ENCODE measurements at regions not wholly inside any gene's neighbourhood (a gene's known extent, or its start where the extent isn't known, plus 50 kb on each side); places are given as distances from the start of the nearest gene placed in this dataset.

- DNase-seq, result no peak
Observed at GRCh38 chr6:2462831-2463230, 217.4 kb upstream of the GMDS start.

- DNase-seq, result no peak
Observed at GRCh38 chr6:2460216-2460745, 214.9 kb upstream of the GMDS start.

- no peak for DNase-seq
Observed at GRCh38 chr6:2454180-2454579, 208.8 kb upstream of the GMDS start.

DNA sequence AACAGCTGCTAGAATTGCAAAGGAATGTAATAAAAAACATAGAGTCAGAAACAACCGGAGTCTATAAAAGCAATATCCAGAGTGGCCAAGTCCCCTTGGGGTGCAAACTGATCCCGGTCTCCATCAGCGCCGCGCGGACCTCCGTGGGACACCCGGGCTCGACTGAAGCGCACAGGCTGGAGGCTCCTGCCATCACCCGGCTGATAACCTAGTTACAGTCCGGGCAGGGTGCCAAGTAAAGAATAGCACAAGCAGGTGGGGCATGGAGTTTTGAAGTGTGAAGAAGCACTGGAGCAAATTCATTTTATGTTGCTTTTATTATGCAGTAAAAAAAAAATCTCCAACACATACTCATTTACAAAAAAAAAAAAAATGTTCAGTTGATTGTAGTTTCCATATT is 205.1 kb upstream of the GMDS start:
- DNase-seq, result peak; percentile 88

DNA sequence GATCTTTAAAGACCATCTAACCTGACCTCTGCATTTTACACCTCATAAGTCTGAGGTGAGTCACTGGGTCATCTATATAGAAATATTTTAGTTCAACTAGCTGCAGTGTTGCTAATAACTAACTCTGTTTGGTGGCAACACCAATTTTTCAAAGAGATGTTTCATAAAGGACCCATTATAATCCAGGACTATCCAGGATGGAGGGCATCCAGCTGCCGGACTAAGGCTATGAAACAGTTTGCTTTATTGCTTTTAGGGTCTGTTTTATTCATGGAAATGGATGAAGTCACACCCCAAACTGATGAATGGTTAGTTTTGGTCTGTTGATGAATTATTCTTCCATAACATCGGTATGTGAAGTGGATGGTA is 204.2 kb upstream of the GMDS start:
- DNase-seq, result no peak

- DNase-seq, result peak; percentile 82
Observed at GRCh38 chr6:2448826-2449571, 203.6 kb upstream of the GMDS start.

- DNase-seq, result no peak
Observed at GRCh38 chr6:2447931-2448330, 202.5 kb upstream of the GMDS start.

DNA sequence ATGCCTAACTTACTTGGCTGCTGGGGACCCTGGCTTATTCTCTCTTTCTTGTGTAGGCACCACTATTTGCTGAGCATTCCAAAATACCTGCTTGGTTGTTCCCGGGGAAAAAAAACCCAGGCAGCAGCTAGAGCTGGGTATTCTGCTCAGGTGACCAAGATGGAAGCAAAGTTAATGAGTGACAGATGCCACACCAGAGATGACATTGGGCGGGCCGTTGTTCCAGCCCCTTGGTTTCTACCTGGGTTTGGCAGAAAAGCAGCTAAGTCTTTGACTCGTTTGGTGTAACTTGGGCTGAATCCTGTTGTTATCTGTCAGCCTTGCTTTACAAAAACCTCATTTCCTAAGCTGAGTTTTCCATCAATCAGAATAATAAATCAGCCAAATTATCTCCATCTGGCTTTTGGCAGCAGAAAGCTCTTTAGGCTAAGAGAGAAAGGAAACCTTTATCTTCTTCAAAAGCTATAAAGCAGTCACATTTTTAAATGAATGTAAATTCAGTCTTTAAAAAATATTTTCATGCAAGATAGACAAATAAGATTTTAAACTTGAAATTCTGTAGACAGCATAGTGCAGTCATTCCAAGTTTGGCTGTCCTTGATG is 202.0 kb upstream of the GMDS start:
- no peak for DNase-seq

DNA sequence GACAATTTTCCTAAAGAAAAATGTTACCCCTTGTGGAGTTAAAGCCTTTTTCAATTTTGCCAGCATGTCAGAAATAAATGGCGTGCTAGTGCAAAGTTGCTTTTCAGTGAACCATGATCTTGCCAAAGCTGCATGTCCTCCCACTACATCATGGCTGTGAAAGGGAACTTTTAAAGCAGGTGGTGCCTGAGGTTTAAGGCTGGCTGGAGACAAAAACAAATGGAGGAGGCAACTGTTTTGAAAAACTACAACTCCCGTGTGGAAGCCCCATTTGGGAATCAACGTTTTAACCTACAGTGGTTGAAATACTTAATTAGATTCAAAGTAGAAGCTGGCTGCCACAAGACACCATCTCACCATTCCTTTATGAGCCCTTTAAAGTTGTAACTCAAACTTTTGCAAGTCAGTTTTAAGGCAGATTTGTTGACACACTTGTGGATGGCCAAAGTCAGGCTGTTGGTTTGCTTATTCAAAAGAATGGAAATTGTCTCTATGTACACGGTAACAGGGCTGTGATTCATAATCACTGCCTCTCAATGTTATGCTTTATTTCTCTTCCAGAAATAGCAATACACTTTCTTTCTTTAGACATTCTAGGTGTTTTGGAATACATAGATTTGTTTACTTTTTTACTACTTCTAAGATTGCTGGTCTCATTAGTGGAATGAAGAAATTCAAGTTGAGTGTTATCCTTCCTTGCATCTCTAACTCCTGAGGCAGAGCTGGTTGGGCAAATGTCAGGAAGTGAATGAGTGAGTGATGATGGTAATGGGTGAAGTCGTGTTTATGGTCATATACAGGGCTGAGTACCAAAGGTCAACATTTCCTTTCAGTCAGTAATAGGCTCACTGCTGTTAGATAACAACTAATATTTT is 196.4 kb upstream of the GMDS start:
- no peak for DNase-seq

GRCh38 chr6:2440516-2440915 is 195.1 kb upstream of the GMDS start:
- DNase-seq, result no peak

DNA sequence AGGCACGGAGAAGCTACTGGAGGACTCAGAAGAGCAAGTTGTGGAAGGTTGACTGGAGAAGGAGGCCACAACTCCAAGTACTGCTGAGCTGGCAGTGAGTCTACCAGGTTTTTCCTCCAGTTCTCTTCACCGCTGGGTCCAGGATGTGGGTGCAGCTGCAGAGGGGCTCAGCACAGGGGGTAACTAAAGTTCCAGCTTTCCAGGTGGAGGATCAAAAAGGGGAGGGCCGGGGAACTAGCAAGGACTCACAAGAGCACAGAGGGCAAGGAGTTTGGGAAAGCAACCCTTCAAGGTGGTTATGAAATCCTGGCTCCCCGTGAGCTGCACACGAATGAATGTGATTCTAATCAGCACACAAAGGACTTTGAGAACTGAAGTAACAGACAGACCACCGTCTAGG is 194.2 kb upstream of the GMDS start:
- no peak for DNase-seq

- DNase-seq, result no peak
Observed at GRCh38 chr6:2439082-2439481, 193.7 kb upstream of the GMDS start.

- DNase-seq, result no peak
Observed at GRCh38 chr6:2436410-2437154, 191.2 kb upstream of the GMDS start.

DNA sequence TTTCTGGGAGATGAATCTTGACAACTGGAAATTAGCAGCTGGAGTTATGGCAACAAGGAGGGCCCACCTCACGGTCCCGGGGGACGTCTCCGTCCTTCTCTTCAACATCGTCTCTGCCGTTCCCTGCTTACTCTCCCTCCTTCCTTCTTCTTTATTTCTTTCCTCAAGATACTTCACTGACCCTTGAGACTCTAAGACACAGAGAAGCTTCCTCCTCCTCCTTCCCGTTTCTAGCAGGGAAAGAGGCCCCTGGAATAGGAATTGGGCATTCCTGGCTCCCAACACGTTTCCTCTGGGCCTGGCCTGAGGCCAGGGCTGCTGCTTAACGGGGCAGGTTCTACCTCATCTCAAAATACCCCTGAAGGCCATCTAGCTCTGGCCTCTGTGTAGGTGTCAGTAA is 189.9 kb upstream of the GMDS start:
- no peak for DNase-seq

DNA sequence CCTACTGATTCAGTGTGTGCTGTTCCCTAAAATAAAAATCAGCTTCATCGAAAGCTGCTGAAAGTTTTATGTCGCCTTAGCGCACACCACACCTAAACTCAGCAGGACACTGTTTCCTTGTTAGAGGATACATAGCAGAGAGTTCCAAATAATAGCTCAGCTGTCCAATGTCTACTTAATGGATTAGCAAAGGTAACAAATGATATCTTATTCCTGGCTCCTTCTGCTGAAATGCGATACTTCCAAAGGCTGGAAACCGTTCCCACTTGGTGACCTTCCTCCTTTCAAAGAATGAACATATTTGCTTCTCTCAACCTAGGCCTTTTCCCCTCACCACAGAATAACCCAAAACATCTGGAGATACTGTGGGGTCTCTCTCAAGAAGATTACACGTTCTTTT is 189.5 kb upstream of the GMDS start:
- DNase-seq, result peak; percentile 49

DNA sequence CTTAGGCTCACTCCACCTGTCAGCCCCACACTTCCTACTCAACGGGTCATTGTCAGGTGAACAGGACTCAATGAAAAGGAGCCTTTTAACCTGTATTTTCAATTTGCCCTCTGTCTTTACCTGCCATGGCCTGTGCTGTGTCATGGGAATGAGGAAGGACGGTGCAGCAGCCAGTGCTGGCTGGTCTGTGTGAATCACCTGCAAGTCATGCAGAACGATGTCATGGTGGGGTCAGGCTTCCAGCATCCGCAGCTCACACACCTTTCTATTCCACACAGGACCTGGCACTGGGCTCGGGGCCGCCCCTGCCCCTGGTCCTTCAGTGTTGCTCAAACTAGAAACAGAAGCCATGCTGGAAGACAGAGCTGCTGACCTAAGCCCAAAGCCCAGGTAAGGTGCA is 188.7 kb upstream of the GMDS start:
- DNase-seq, result no peak

DNA sequence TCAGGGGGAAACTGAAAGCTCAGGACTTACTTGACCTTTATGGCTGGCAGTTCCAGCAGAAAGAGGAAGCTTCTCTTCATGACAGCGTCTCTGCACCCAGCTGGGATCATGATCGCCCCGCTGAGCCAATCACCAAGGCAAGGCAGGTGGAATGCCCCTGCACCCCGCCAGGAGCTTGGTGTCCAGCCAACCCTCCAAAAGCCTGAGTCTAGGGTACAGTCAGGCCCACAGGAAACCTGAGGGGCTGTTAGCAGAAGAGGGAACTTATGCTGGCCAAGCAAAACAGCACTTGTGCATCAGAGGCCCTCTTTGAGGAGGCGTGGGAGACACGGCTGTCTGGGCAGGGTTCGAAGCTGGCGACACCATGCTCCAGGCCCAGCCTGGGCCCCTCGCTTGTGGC is 188.3 kb upstream of the GMDS start:
- no peak for DNase-seq

DNA sequence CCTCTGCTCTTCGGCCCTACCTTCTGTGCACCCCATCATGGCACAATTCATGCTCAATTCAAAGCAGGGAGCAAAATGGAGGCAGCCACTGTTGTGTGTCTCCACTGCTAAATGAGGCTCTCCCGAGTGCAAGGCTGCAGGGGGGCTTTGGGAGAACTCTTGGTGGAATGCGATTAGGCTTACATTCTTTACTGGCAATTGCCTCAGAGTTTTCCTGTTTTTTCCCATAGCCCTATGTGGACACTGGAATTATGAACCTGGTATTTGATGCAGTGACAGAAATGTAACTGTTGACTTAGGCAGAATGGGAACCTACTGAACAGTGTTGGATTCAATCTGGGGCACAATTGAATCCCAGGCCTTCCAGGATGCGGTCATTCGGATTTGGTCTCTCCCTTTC is 187.9 kb upstream of the GMDS start:
- no peak for DNase-seq

GRCh38 chr6:2432292-2432691 is 186.9 kb upstream of the GMDS start:
- no peak for DNase-seq

DNA sequence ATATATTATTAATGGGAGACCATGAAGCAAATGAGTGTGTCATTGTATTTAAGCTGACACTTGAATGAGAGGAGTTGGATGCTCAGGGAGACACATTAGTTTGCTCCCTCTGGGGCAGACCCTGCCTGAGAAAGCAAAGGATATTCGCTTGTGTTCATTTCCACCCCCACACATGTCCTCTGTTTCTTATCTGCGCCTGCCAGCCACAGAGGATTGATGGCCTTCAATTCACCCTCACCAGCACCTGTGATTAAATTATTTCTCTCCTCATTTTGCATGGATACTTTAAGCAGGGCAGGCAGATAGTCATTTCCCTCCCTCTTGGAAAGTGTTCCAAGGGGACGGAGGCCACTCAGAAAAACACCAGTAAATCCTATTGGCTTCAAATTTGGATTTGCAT is 185.2 kb upstream of the GMDS start:
- no peak for DNase-seq

- no peak for DNase-seq
Observed at GRCh38 chr6:2429460-2429859, 184.1 kb upstream of the GMDS start.

GRCh38 chr6:2429032-2429431 is 183.6 kb upstream of the GMDS start:
- DNase-seq, result no peak

Measured in tongue (tissue), 1 donor.